ELR (cell line): ENCODE measurements at regions not wholly inside any gene's neighbourhood (a gene's known extent, or its start where the extent isn't known, plus 50 kb on each side); places are given as distances from the start of the nearest gene placed in this dataset.

Experiments used
- DNase-seq: peaks from one replicate; pipeline ENCODE4 v3.0.0-alpha.2; 2015; ENCODE audit warnings: low read depth

DNA sequence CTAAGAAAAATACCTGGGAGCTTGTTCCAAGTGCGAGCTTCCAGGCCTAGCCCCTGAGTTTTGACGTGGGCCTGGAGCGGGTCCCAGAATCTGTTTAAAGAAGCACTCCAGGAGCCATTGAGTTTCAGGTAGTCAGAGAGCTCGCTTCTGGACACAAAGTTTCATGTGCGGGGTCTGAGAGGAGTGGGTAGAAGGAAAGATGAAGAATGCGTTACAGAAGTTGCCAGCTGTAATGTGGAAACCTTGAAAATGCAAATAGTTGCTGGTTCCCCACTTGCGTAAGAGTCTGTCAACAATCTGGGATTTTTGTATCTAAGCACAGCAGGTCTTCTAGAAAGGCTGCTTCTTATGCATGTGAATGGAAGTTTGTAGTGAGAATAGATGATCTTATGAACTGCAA lies 77.5 kb upstream of the CLCN4 start:
- DNase-seq, result no peak

DNA sequence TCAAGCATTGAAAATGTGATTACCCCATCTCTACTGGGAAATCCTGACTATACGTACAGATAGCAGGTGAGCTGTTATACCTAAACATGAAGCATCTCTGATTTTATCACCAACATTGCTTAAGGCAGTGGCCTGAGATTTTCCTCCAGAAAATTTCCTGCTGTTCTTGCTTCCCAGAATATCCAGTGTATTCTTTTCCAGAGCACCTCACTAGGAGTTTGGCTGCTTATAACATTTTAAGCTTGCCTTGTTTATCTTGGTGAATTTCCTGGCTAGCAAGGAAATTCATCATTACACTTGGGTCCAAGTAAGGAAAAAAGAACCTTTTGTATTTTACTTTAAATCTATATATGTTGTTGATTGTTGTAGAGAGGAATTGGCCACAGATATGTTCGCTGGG lies 73.0 kb upstream of the CLCN4 start:
- no peak for DNase-seq

DNA sequence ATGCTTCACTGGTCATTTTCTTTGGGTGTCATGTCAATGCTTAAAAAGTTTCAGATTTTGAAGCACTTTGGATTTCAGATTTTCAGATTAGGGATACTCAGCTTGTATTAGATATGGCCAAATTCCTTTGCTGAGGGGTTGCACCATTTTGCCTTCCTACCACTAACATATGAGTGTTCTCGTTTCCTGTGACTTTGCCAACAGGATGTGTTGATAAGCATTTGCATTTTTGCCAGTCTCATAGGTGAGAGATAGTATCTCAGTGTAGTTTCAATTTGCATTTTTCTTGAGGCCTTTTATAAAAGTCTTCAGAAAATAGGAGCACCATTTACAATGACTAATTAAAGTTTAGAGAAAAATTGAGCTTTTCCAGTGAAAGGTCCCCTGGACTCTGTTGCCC lies 71.6 kb upstream of the CLCN4 start:
- DNase-seq, result peak; percentile 15

DNA sequence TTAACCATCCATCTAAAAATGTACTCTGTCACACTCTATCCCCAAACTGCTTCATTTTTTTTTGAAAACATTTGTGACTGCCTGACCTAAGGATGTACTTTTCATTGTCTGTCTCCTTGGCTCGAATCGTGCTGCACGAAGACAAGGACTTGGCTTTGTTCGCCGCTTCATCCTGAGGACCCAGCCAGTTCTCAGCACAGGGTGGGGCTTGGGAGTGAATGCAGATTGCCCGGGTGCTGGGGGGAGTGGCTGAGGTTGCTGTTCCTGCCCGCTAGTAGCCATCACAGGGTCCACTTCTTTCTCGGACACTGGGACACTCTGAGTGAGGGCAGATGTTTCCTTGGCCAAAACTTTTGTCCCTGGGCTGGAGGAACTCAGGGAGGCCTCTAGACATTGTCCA lies 70.1 kb upstream of the CLCN4 start:
- DNase-seq, result no peak

DNA sequence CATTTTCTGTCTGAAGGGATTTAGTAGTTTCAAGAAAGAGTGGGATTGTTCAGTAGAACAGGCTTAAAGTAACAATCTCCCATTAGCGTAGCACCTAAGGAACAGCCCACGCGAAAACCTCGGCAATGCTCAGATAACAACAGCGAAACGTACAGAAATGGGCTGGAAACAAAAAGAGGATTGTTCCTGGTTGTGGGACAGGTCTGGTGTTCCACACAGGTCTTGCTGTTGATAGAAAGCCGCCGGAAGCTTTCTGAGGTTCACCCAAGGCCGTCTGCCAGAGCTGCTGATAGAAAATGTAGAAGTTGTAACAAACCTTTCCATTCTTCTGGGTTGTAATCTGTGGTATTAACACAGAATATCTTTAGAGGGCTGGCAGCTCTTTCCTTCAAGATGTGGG lies 69.4 kb upstream of the CLCN4 start:
- no peak for DNase-seq

DNA sequence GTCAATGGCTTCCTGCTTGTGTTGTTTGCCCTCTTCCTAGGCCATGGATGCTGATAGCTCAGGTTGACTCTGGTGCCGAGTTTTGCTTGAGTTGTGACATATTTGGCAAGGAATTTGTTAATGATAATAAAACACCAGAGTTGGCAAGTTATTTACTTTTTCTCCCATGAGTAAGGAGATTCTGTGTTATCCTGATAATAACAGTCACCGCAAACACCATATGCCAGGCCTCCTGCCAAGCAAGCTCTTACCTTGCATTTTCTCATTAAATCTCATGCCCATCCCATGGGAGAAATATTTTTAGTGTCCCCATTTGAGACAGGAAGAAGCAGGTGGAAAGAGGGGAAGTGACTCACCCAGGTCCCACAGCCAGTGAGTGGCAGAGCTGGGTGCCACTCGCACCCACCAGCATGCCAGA lies 67.4 kb upstream of the CLCN4 start:
- DNase-seq, result no peak

DNA sequence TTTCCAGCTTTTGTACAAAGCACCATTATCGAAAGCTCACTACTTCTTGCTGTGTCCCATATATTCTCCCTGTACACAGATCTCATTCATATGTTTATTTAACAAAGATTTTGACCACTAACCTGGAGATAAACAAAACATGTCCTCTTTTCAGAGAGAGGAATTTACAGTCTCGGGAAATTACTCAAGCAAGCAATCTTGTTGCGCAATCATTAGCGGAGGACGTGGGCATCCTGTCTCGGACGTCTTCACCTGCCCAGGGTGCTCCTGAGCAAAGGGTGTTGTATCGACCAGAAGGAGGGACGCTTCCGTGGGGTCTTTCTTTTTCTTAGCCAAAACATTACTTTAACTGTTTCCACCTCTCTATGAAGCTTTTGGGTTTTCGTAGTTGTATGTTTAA lies 66.5 kb upstream of the CLCN4 start:
- no peak for DNase-seq

DNA sequence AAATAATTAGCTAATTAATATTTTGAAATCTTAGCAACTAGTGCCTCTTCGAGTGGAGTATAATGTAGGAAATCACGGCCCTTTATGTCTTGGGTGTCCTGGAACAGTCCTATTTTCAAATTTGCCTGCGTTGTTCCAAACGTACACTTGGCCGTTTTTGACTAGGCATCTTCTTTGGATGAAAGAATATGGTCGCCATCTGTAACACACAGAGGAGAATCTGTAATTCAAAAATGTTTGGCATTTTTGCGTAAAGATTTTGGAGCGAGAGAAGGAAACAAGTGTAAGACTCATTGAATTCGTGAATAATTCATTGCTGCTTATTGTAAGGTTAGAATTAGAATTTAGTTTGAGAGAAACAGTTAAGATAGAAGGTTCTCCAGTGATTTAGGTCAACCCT lies 61.5 kb upstream of the CLCN4 start:
- DNase-seq, result no peak

DNA sequence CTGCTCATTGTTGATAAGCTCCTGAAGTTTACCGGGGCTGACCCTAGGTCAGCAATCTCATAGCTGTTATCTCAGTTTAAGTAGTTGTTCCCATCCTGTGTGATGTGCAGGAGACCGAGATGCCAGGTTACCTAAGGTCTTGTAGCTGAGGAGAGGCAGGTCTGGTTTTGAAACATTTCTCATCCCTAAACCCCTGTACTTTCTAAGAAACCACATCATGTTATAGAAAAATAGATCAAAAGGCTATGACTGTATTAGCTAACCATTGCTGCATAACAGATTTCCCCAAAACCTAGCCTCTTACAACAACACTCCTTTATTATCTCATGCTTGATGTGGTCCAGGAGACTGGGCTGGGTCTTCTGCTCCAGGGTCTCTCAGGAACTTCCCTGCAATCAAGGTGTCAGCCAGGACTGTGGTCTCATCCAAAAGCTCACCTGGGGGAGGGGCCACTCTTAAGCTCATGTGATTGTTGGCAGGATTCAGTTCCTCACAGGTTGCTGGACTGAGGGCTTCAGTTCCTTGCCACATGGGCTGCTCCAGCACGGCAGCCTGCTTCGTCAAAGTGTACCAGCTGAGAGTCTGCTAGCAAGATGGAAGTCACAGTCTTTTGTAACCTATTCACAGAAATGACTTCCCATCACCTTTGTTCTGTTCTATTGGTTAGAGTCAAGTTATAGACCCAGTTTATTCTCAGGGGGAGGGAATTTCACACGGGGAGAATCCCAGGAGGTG lies 60.9 kb upstream of the CLCN4 start:
- no peak for DNase-seq

DNA sequence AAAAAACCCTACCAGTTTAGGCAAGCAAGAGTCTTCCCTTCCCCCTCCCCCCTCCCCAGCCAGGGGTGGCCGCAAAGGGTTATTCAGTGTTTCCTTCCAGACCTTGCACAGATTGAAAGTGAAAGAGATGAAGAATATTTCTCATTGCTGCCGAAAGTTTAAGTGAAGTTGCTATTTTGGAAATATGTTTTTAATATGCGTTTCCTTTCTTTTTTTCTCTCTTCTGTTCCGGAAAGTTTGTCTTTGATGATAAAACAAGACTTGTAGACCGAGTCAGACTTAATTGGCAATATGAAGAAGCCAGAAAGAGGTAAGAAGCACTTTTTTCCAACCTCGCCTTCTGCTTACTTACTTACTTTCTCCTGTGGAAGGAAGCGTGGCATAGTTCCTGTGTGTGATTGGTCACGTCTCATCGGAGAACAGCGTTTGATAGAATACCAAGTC lies 58.5 kb upstream of the CLCN4 start:
- no peak for DNase-seq

DNA sequence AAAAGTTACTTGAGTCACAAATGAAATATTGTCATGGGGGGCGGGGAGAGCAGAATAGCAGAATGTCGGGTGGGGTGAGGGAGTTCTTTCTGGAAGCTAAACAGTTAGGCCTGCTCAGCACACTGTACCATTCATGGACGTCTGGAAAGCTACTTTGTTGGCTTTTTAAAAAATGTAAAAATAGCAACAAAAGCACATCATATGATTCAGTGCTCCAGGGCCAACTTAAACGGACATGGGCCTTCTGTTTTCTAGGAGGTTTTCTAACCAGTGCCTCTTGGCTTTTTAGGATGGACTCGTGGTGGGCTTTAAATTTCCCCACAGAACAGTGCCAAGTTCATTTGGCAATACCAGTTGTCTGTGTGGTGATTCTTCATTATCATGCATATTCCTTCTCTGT lies 57.4 kb upstream of the CLCN4 start:
- no peak for DNase-seq

DNA sequence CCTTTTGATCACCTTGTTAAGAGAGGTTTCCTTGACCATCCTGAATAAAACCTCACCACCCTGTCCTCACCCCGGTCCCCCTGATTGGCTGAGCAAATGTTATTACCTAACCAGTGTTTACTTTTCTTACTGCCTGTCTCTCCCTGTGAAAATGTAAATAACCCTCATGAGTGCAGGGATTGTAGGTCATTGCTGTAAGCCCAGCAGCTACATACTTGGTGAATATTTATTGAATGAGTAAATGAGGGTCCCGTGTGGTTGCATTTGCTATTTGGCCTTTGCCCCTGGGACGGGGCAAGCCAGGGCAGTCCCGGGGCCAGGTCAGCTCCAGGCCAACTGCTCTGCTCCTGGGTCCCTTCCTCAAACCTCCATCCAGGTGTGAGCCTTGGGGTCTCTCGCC lies 55.5 kb upstream of the CLCN4 start:
- peak; percentile 46 for DNase-seq

DNA sequence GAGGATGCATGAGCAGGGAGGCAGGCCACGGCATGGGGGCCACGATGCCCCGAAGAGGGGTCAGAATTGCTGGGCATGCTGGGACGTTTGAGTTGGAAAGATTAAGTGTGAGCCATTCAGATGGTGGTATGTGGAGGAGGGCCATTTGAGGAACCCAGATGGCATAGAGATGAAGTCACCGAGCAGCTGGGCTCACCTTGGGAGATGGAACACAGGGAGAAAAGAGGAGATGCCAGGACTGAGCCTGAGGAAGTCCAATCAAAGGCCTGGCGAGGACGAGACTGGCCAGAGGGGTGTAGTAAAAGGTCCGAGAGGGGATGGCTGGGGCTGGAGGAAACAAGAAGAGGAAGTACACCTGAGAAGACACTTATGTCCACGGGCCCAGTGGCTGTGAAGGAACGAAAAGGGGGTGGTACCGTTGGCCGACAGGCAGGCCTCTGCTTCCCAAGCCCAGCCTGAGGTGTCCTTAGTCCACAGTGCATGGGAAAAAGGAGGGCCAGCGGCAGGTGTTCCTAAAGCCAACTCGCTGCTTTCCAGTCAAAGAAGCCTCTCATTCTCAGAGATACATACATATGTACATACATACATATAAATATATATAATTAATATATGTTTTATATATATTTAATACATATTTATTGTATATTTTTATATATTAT lies 54.6 kb upstream of the CLCN4 start:
- DNase-seq, result no peak

DNA sequence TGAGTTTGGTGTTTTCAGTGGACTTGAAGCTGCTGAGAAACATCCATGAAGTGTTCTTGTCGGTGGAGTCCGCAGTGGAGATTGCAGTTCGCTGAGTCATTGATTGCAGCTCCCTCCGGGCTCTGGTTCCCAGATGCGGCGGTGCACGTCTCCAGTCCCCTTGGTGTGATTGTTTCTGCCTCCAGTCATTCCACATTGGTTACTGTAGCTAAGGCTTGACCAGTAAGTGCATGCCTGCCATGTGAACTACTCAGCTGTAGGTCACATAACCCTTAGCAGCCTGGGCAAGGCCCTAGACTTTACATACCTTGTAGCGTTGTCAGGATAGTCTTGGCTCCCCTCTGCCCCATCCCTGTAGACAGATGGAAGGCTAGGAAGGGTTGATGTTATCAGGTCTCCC lies 53.8 kb upstream of the CLCN4 start:
- peak; percentile 91 for DNase-seq

DNA sequence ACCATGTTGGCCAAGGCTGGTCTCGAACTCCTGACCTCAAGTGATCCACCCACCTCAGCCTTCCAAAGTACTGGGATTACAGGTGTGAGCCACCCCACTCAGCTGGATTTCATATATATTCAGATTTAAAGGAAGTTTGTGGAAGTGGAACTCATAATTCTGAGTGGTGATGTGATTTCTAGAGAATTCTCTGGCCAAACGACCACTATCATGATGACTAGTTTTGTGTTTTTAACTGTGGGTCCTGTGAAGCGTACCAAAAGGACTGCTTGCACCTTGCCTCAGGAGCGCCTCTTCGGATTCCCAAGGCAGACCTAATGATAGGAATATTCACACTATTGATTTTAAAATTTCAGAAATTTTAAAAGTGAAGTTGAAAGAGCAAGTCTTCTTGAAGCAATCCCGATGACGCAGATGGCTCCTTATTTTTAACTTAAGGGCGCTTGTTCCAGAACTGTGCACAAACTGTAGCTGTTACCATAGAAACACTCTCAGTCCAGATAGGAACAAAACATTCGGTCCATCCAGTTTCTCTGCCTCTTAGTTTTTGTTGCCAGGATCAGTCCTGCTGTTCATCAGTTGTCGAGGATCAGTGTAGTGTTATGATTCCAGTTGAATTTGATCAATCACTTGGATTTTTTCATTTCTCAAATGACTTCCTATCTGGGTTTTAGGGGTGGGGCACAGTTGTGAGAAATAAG lies 51.7 kb upstream of the CLCN4 start:
- no peak for DNase-seq

DNA sequence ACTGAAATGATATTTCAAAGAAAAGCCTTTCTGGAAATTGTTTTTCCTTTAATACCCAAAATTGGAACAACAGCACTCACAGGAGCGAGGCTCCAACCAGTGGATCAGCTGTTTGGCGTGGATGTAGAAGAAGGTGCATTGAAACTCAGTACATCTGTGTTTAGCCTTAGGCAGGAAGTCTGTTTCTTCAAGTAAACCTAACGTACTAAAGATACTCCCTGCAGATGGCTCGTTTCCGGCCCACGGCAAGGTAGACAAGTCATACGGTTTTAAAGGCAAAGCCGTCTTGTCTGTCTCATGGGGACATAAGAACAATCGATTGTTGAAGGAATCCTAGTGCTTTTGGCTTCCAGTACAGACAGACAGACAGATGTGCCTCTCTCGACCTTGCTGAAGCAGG lies 50.0 kb upstream of the CLCN4 start:
- no peak for DNase-seq
